ENCODE measurements at regions not wholly inside any gene's neighbourhood (a gene's known extent, or its start where the extent isn't known, plus 50 kb on each side); places are given as distances from the start of the nearest gene placed in this dataset.

GRCh38 chr15:60057554-60057953 is 53.4 kb downstream of the FOXB1 start:
- DNase-seq = no peak

DNA sequence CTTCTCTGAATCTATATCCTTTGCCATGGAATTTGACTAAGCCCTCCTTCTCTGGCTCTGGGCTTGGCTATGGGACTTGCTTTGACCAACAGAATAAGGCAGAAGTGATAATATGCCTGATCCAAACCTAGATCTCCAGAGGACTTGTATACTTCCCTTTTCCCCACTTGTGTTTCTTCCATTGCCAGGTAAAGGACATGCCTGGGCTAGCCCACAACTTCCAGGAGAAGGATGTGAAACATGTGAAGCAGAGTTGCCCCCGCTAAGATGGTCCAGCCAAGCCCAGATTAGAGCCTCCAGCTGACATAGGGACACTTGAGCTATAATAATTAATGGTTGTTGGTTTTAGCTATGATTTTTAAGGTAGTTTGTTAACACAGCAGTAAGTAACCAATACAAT is 55.1 kb downstream of the FOXB1 start:
- no peak for DNase-seq

DNA sequence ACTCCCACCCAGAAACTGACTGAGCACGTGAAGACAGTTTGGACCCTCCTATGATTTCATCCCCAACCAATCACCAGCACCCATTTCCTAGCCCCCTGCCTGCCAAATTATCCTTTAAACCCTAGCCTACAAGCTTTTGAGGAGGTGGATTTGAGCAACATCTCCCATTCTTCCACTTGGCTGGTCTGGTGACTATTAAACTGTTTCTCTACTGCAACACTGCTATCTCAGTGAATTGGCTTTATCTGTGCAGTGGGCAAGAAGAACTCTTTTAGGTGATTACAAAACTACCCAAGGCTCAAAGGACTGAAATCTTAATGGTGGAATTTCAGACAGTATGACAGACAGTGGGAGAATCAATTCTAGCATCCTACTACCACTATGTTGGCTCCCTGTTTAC is 57.6 kb downstream of the FOXB1 start:
- no peak for DNase-seq

- DNase-seq = no peak
Measured at GRCh38 chr15:60062826-60063225, 58.7 kb downstream of the FOXB1 start.

GRCh38 chr15:60065951-60066350 is 61.8 kb downstream of the FOXB1 start:
- no peak for DNase-seq

- DNase-seq = no peak
Measured at GRCh38 chr15:60070838-60071493, 66.9 kb downstream of the FOXB1 start.

DNA sequence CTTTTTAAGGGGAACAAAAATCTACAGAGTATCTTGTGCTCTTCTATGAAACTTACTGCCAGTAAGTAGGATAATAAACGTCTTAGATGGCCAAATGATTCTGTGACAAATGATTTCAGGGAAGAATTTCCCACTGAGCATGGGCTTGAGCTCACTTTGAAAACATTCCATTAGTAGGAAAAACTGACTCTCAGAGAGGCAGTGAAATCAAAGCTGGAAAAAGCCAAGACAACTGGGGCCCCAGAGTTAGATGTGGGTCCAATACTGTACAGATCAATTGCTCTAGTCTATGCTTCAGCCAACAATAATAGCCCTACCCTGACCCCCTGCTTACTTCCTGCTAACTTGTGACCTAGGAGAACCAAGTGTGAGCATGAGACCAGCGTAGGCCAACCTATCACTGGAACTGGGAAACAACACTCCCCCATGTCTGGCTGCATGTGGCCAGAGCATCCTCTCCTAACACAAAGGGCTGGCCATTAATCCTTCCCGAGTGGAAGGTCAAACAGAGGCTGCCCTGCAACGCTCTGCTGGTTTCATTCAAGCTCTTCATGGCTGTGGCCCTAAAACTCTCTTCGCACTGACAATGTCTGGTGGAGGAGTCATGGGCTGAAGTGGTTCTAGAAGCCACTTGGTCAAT is 68.8 kb downstream of the FOXB1 start:
- no peak for DNase-seq

GRCh38 chr15:60073466-60073840 is 69.3 kb downstream of the FOXB1 start:
- DNase-seq = no peak

GRCh38 chr15:60074181-60074885 is 70.2 kb downstream of the FOXB1 start:
- peak; percentile 32 for DNase-seq

GRCh38 chr15:60076045-60076444 is 71.9 kb downstream of the FOXB1 start:
- no peak for DNase-seq

GRCh38 chr15:60076582-60077276 is 72.6 kb downstream of the FOXB1 start:
- no peak for DNase-seq

- no peak for DNase-seq
Measured at GRCh38 chr15:60077581-60078359, 73.7 kb downstream of the FOXB1 start.

DNA sequence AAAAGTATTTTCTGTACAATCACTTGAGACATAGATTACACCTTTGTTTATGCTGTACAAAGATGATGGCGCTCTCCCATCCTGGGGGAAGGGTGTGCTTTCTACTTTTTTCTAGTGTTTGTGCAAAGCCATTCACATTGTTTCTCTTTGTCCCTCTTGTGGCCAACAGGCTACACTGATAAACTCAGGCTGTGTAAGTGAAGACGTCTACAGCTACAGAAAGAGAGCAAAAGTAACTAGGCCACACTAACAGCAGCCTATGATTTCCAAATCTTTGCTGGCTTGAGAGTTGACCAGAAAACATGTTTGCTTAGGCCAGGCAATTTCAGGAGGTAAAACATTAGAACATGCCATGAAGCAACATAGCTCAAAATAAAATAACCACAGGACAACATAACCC is 75.1 kb downstream of the FOXB1 start:
- DNase-seq = no peak

DNA sequence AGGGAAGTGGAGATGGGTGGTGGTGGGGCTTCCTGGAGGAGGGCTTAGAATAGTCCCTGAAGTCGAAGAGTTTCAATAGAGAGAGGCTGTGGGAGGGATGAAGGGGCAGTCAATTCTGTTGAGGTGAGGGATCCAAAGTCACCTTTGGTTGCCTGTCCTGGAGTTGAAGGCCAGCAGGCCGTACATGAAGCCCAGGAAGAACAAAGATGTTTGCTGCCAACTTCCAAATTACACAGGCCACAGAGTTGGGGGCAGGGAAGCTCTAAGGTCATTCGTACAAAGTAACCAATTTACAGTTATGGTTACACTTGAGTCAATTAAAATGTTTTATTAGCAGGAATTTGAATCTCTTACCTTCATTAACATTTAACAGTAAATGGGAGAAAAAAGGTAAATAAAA is 77.9 kb downstream of the FOXB1 start:
- no peak for DNase-seq

- DNase-seq = no peak
Measured at GRCh38 chr15:60083318-60083717, 79.2 kb downstream of the FOXB1 start.

DNA sequence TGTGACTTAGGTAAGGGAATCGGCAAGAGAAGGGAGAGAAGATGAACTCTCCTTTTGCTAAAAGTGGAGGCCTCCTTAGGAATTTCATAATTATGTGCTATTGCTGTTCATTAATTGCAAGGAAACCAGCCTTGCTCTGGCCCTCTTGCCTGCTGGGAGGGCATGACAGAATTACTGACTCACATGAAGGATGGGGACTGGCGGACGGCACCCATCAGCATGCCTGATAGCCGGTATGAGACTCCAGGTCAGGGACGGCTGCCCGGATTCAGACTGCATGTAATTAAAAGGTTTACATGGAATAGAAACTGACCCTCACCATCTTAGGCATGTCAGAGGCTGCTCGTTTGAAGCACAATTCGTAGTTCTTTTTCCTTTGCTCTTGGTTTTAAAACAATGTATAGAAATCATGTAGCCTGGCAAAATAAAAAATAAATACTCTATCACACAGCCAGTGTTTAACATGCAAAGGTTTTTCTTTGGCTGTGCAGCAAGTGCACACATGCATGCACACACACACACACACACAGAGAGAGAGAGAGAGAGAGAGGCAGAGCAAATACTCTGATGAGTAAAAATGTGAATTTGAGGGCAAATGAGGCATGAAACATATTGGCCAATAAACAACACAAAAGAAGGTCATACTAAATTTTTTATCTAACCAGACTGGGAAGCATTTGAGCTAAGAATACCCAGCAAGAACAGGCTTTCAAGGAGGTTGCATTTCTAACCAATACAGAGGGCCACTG is 82.7 kb downstream of the FOXB1 start:
- DNase-seq = no peak

GRCh38 chr15:60087561-60087960 is 83.5 kb downstream of the FOXB1 start:
- no peak for DNase-seq

GRCh38 chr15:60090747-60091146 is 86.6 kb downstream of the FOXB1 start:
- DNase-seq = no peak

- no peak for DNase-seq
Measured at GRCh38 chr15:60091157-60091556, 87.0 kb downstream of the FOXB1 start.

GRCh38 chr15:60091911-60092310 is 87.8 kb downstream of the FOXB1 start:
- no peak for DNase-seq

DNA sequence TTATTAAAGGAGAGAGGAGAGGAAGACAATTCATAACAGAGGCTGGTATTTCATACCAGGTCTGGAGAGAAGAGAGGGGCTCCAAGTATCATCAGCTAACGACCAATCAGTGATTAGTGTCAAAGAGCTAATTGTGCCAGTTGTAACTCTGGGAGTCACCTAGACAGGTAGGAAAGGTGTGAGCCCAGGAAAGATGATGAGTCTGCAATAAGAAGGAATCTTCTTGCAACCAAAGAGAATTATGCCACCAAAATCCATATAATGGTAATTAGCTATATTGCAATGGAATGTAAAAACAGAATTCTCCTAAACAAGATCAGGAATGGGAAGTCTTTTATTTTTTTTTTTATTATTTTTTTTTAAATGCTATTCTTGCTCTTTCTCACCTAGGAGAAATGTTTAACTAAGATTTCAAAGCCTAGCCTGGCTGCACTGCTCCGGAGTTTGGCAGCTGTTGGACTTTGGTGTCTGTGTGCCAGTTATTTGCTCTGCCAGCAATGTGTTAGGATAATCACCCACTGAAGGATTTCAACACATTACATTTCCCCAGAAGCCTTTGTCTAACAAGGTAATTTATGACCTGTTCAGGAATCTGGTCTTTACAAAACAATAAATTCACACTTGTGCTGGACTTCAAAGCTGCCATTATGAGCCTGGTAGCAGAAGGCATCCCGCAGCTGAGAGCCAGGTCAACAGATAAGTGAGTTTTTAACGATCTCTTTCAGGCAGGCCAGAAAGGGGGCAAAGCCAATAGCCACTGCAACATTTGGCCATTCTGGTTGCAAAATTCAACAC is 89.4 kb downstream of the FOXB1 start:
- DNase-seq = no peak
